Middle frontal gyrus (tissue), 1 donor: ENCODE measurements at regions not wholly inside any gene's neighbourhood (a gene's known extent, or its start where the extent isn't known, plus 50 kb on each side); places are given as distances from the start of the nearest gene placed in this dataset.
"Not testable (repeated sequence)": the region's sequence is repeated elsewhere in the genome, so short reads cannot be mapped to it uniquely, and the experiment has no call there.

Experiments
- DNase-seq: peaks from one replicate; pipeline ENCODE4 v3.0.0-alpha.2; 2015; ENCODE audit warnings: low spot score; ENCODE audit errors: extremely low spot score

DNA sequence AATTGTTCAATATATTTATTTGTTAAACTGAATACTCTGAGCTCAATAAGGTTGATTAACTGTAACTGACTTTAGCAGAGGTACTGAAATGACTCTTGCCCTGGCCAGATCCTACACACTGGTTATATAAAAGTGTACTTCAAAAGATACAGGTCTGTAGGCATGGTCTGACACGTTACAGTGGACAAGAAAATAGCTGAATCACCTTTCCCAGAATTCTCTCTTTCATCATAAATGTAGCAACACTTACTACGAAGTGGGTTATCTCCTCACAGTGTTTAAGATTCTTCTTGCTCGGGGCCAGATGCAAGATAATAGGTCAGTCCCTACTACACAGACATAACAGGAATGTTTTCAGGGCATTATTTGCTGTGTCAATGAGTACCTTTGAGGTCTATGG lies 107.0 kb upstream of the ZC3H15 start:
- no peak for DNase-seq

GRCh38 chr2:186380805-186381204 lies 105.3 kb upstream of the ZC3H15 start:
- DNase-seq = no peak

DNA sequence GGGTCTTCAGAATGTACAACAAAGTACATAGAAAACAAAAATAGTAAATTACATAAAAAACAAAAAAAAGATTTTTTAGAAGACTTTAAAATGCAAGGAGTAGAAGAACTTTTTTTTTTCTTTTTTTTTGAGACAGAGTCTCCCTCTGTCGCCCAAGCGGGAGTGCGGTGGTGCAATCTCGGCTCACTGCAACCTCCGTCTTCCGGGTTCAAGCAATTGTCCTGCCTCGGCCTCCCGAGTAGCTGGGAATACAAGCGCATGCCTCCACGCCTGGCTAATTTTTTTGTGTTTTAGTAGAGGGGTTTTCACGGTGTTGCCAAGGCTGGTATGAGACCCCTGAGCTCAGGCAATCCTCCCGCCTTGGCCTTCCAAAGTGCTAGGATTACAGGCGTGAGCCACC lies 104.5 kb upstream of the ZC3H15 start:
- no peak for DNase-seq

- DNase-seq = no peak
Measured at GRCh38 chr2:186382932-186383331, 103.1 kb upstream of the ZC3H15 start.

GRCh38 chr2:186384226-186384625 lies 101.8 kb upstream of the ZC3H15 start:
- no peak for DNase-seq

GRCh38 chr2:186385638-186386201 lies 100.3 kb upstream of the ZC3H15 start:
- DNase-seq = not testable (repeated sequence)

GRCh38 chr2:186399082-186399644 lies 86.9 kb upstream of the ZC3H15 start:
- DNase-seq = no peak

DNA sequence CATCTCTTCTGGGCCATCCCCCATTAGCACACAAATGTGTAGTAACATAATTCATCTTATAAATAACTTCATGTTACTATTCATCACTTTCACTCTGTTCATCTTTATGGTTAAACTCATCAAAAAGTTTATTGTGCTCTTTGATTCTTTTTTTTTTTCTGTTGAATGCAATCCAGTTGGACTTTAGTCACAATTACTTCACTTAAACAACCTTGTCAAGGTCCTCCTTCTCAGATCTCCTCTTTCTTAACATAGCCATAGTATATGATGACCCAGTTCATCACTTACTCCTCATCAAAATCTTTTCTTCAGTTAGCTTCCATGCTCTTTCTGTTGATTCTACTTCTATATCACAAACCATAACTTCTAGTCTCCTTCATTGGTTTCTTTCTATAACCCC lies 80.2 kb upstream of the ZC3H15 start:
- DNase-seq = no peak

GRCh38 chr2:186407611-186408010 lies 78.4 kb upstream of the ZC3H15 start:
- DNase-seq = no peak

DNA sequence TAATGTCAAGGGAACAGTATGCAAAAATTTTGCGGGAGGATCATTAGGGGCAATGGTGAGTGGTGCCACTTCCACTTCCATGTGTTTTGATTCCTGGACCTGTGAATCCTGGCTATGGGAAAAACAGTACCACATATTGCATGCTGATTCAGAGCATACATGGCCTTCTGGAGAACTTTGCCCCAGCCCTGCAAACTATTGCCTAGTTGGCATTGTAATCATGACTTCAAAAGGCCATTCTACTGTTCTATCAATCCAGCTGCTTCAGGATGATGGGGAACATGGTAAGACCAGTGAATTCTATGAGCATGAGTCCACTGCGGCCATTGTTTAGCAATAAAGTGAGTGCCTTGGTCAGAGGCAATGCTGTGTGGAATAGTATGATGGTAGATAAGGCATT lies 75.3 kb upstream of the ZC3H15 start:
- DNase-seq = no peak

GRCh38 chr2:186422226-186422625 lies 63.8 kb upstream of the ZC3H15 start:
- DNase-seq = no peak

- no peak for DNase-seq
Measured at GRCh38 chr2:186423481-186423880, 62.6 kb upstream of the ZC3H15 start.

DNA sequence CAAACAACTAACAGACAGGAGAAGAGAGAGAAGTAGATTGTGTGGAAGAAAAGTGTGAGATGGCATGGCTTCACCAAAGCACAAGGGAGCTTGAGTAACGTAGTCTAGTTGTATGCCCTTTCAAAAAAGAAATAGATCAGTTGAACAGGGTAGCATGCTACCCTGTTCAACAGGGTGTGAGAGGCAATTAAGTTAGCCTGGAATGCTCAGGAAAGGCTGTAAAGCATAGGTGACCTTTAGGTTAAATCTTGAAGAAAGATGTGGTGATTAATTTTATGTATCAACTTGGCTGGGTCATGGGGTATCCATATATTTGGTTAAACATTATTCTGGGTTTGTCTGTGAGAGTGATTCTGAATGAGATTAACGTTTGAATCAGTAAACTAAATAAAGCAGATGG lies 61.8 kb upstream of the ZC3H15 start:
- no peak for DNase-seq

- no peak for DNase-seq
Measured at GRCh38 chr2:186425576-186425975, 60.5 kb upstream of the ZC3H15 start.

DNA sequence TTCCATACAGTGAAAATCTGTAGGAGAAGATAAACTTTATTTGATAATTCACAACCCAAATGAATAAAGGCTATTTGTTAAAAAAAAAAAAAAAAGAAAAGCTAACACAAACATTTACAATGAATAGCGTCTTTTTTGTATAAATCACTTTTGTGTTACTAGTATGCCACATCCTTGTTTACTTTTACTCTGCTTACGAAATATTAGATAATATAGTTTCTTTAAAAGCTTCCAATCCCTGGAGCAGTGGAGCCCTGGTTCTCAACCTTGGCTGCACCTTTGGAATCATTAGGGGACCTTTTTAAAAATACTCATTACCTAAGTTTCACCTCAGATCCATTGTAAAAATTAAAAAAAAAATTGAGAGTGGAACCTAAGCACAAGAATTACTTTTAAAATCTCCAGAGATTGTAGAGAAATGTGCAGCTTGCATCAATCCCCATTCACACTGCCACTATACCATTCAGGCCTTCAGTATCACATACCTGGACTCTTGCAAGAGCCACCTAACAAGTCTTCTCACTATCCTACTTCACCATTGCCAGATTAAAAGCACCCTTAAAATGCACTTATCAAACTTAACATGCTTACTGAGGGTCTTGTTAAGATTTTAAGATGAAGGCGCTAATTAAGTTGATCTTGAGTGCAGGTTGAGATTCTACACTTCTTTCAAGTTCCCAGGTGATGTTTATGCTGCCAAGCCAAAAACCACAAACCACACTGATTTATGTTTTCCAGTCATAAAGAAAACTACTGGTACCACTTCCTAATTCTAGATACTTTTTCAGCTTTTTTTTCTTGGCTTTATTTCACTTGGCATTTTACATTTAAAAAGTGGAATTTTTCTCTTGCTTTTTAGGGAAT lies 59.7 kb upstream of the ZC3H15 start:
- no peak for DNase-seq

DNA sequence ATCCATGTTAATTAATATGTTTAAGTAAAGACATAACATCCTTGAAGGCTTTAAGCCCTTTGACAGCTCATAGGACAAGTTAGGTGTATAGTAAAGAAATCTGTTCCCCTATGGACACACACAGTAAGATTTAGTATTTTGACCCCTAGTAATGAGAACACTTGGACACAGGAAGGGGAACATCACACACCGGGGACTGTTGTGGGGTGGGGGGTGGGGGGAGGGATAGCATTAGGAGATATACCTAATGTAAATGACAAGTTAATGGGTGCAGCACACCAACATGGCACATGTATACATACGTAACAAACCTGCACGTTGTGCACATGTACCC lies 59.1 kb upstream of the ZC3H15 start:
- DNase-seq = not testable (repeated sequence)

- no peak for DNase-seq
Measured at GRCh38 chr2:186427970-186428369, 58.1 kb upstream of the ZC3H15 start.

DNA sequence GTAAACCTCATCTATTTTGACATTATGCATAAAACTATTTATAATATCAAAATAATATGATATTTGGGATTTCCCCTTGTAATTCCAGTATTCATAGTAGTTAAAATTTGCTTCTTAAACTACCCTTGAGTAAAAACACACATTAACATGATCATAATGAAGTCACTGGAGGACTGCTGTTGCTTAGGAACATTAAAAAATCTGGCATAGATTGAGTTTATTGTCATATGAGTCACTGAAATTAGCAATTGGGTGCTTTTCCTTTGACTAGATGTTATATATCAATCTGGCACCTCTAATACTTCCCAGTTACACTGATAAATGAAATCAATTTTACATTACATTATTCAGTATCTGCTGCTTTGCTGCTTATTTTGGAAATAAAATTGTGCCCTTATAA lies 57.0 kb upstream of the ZC3H15 start:
- no peak for DNase-seq

- DNase-seq = no peak
Measured at GRCh38 chr2:186431306-186431705, 54.8 kb upstream of the ZC3H15 start.

DNA sequence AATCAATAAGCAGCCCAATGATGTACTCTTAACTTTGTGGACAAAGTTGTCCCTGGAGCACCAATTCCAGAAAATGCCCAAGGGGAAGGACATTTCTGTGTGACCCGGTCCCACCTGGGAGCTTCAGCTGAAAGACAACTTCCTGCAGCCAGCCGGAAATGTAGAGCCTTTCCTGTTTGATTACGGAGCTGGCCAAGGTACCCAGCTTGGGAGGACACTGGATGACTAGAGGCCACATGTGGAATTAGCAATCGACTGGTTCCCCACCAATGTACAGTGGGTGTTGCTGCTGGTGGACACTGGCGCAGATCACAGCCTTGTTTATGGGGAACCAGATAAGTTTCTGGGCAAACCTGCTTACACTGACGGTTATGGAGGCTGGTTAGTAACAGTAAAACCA lies 53.0 kb upstream of the ZC3H15 start:
- DNase-seq = no peak

DNA sequence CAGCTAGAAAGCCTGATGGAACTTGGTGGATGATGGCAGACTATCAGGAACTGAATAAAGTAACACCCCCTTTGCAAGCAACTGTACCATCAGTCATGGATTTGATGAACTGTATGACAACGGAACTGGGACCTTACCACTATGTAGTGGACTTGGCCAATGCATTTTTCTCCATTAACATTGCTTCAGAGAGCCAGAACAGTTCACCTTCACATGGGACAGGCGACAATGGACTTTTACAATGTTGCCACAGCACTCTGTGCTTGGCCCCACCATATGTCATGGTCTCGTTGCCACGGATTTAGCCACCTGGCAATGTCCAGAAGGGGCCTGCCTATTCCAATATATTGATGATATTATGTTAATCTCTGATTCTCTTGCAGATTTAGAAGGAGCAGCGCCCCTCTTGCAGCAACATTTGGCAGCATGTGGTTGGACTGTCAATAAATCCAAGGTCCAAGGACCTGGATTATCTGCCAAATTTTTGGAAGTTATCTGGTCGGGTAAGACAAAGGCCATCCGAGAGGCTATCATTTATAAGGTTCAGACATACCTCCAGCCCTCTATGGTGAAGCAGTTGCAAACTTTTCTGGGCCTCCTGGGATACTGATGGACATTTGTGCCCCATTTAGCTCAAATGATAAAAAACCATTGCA lies 52.2 kb upstream of the ZC3H15 start:
- no peak for DNase-seq
